H1 (cell line): ENCODE measurements at regions not wholly inside any gene's neighbourhood (a gene's known extent, or its start where the extent isn't known, plus 50 kb on each side); places are given as distances from the start of the nearest gene placed in this dataset.

ENCODE experiments used
- CBX5 ChIP-seq: fragments of 300-800, 300-1000 bp; sonication (generic); IDR thresholded peaks from 2 replicates; pipeline ENCODE4 v1.7.1; 2016; ENCODE audit warnings: antibody characterized with exemption, low read length, low read depth
- PHF8 ChIP-seq: fragments of 200-600 bp; sonication (generic); conservative IDR thresholded peaks from 2 replicates; pipeline ENCODE4 v1.7.1; 2012; ENCODE audit warnings: low read depth, mild to moderate bottlenecking, inconsistent platforms, low read length, moderate library complexity
- POLR2A ChIP-seq, 2 experiments: IDR thresholded peaks; 1 replicate in 1 of 2; 2 replicates in 1 of 2; pipeline ENCODE4 v1.6.1; 2011; ENCODE audit warnings: low read depth in 2 of 2, low read length in 2 of 2, mild to moderate bottlenecking in 2 of 2; ENCODE audit errors: control extremely low read depth in 1 of 2
- ZNF274 ChIP-seq: IDR thresholded peaks from 2 replicates; pipeline ENCODE4 v1.7.0; 2012; ENCODE audit warnings: low read length, borderline replicate concordance; ENCODE audit errors: extremely low read depth

DNA sequence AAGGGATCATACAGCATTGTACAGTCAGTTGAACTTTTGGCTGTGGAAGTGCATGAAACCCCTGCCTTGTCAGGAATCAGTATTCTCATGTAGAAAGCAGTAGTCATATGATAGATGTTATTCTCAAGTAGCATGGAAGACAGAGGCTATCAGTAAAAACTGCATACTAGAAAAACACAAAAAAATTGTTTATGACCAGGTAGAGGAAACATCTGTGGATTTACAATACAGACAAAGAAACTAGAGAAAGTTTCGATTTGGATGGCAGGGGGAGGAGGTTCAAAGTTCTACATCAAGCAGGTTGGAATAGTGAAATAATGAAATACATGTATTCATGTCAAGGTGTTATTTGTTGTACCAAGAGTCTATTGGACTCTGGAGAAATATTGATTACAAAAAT, 212.3 kb upstream of the DDI1 start (continued):
- no peak for TF ChIP-seq PHF8
- TF ChIP-seq POLR2A (IDR thresholded peaks at IDR 0.05; ENCODE audit: control extremely low read depth in 1 of 2, low read depth in 2 of 2, low read length in 2 of 2): no peak
- no peak for TF ChIP-seq ZNF274
- TF ChIP-seq CBX5: no peak
